MV-4-11 (cell line): ENCODE measurements at regions not wholly inside any gene's neighbourhood (a gene's known extent, or its start where the extent isn't known, plus 50 kb on each side); places are given as distances from the start of the nearest gene placed in this dataset.
"Not testable (repeated sequence)": the region's sequence is repeated elsewhere in the genome, so short reads cannot be mapped to it uniquely, and the experiment has no call there.

Experiments
- DNase-seq: peaks from one replicate; lab custom pipeline; 2025; lab: John Stamatoyannopoulos, UW

- peak; percentile 98 for DNase-seq
Measured at GRCh38 chr15:66865622-66866611, 163.9 kb downstream of the SMAD6 start.

- DNase-seq, result peak; percentile 36
Measured at GRCh38 chr15:66866656-66867055, 164.6 kb downstream of the SMAD6 start.

- no peak for DNase-seq
Measured at GRCh38 chr15:66868918-66869317, 166.9 kb downstream of the SMAD6 start.

GRCh38 chr15:66870880-66871388 is 168.9 kb downstream of the SMAD6 start:
- DNase-seq, result no peak

- peak; percentile 21 for DNase-seq
Measured at GRCh38 chr15:66872405-66872804, 170.4 kb downstream of the SMAD6 start.

- DNase-seq, result not testable (repeated sequence)
Measured at GRCh38 chr15:66873331-66873730, 171.3 kb downstream of the SMAD6 start.

GRCh38 chr15:66873856-66874255 is 171.8 kb downstream of the SMAD6 start:
- no peak for DNase-seq

GRCh38 chr15:66875588-66876420 is 173.8 kb downstream of the SMAD6 start:
- no peak for DNase-seq

GRCh38 chr15:66876421-66876730 is 174.3 kb downstream of the SMAD6 start:
- DNase-seq, result no peak

GRCh38 chr15:66876731-66877476 is 174.9 kb downstream of the SMAD6 start:
- DNase-seq, result no peak

- DNase-seq, result no peak
Measured at GRCh38 chr15:66877477-66878271, 175.6 kb downstream of the SMAD6 start.

GRCh38 chr15:66878761-66879160 is 176.7 kb downstream of the SMAD6 start:
- DNase-seq, result no peak

- no peak for DNase-seq
Measured at GRCh38 chr15:66879531-66880368, 177.7 kb downstream of the SMAD6 start.

- no peak for DNase-seq
Measured at GRCh38 chr15:66880380-66881155, 178.5 kb downstream of the SMAD6 start.

- DNase-seq, result no peak
Measured at GRCh38 chr15:66881173-66881905, 179.3 kb downstream of the SMAD6 start.

- no peak for DNase-seq
Measured at GRCh38 chr15:66882251-66883020, 180.4 kb downstream of the SMAD6 start.

- peak; percentile 4 for DNase-seq
Measured at GRCh38 chr15:66883284-66883911, 181.4 kb downstream of the SMAD6 start.
